K562 (cell line): ENCODE measurements at regions not wholly inside any gene's neighbourhood (a gene's known extent, or its start where the extent isn't known, plus 50 kb on each side); places are given as distances from the start of the nearest gene placed in this dataset.
A peak's percentile ranks its signal among the peaks of the same experiment; 100 is the strongest.

ENCODE experiments used
- ATAC-seq: fragments of 200-7000 bp; cut with Tn5 transposase; 3 replicates; pipeline ENCODE4 v1.9.1; 2020; ENCODE audit warnings: moderate library complexity
- BruUV-seq: library from RNA; stranded (reverse); fragments of 400-500 nt; replicated peaks from 2 replicates; lab custom pipeline; 2021; lab: Mats Ljungman, UMichigan
- CTCF ChIA-PET: fragments of 300-600 bp; formaldehyde crosslinking; extraction: SDS; loops from one replicate; lab custom pipeline; 2021; ENCODE audit warnings: low intra/inter-chr PET ratio; lab: Yijun Ruan, JAX
- POLR2A ChIA-PET: fragments of 300-600, 350-650 bp; sonication (Branson Sonifier 250); formaldehyde crosslinking; extraction: SDS; loops from one replicate; lab custom pipeline; 2021; ENCODE audit warnings: antibody characterized with exemption, inconsistent platforms; lab: Yijun Ruan, JAX
- DNase-seq, 4 experiments: peaks; one replicate each; pipeline versions ENCODE4 v3.0.0 to v3.0.0-alpha.2; 2011 to 2018; ENCODE audit warnings: low spot score in 3 of 4, mixed read lengths in 3 of 4; ENCODE audit errors: extremely low read depth in 1 of 4
- FAIRE-seq: peaks from 2 replicates; lab custom pipeline; 2011; peaks lifted over from hg19 to GRCh38; lab: Jason Lieb, UNC
- H2AFZ ChIP-seq: 2 replicates; pipeline ENCODE4 v1.6.0; 2011; ENCODE audit warnings: low read depth, low read length, control low read depth, inconsistent platforms
- H3K27ac ChIP-seq: fragments of 200-600 bp; 3 replicates; pipeline ENCODE4 v1.8.0; 2011; ENCODE audit warnings: low read depth, mild to moderate bottlenecking, control low read depth, inconsistent platforms, low read length, moderate library complexity, mixed read lengths; ENCODE audit errors: extremely low read depth
- H3K27me3 ChIP-seq, 2 experiments: fragments of 300-600 bp in 1 of 2; 2 replicates in 1 of 2; 3 replicates in 1 of 2; pipeline versions ENCODE4 v1.6.0 to v1.8.0; 2011; ENCODE audit warnings: inconsistent platforms in 2 of 2, low read length in 2 of 2, mild to moderate bottlenecking in 1 of 2, mixed read lengths in 1 of 2, moderate library complexity in 1 of 2; ENCODE audit not compliant: control insufficient read depth in 2 of 2, insufficient read depth in 2 of 2
- H3K36me3 ChIP-seq: fragments of 300-600 bp; 3 replicates; pipeline ENCODE4 v1.8.0; 2011; ENCODE audit warnings: mild to moderate bottlenecking, low read length, inconsistent platforms; ENCODE audit not compliant: control insufficient read depth, insufficient read depth
- H3K4me1 ChIP-seq, 2 experiments: fragments of 200-600 bp in 1 of 2; replicated peaks in 1 of 2; 2 replicates in 1 of 2; 3 replicates in 1 of 2; pipeline versions ENCODE4 v1.5.1 to v1.8.0; 2011; ENCODE audit warnings: inconsistent platforms in 2 of 2, low read length in 2 of 2, mild to moderate bottlenecking in 1 of 2, mixed read lengths in 1 of 2, moderate library complexity in 1 of 2; ENCODE audit not compliant: control insufficient read depth in 2 of 2, insufficient read depth in 2 of 2
- H3K4me2 ChIP-seq: 2 replicates; pipeline ENCODE4 v1.6.1; 2011; ENCODE audit warnings: low read length, control low read depth, inconsistent platforms, mixed read lengths; ENCODE audit not compliant: insufficient read depth
- H3K4me3 ChIP-seq: fragments of 200-600 bp; sonication (generic), shearing (Covaris generic); 2 replicates; pipeline ENCODE4 v1.5.1; 2016; ENCODE audit warnings: control low read depth, inconsistent platforms
- H3K79me2 ChIP-seq: fragments of 200-600 bp; 3 replicates; pipeline ENCODE4 v1.8.0; 2011; ENCODE audit warnings: low read length, inconsistent platforms; ENCODE audit not compliant: control insufficient read depth, insufficient read depth
- H3K9ac ChIP-seq, 2 experiments: 2 replicates each; pipeline versions ENCODE4 v1.6.0 to v1.6.1; 2011; ENCODE audit warnings: low read depth in 2 of 2, low read length in 2 of 2, control low read depth in 1 of 2, inconsistent platforms in 1 of 2, mild to moderate bottlenecking in 1 of 2, mixed read lengths in 1 of 2; ENCODE audit not compliant: insufficient read depth in 1 of 2
- H3K9me1 ChIP-seq: one replicate; pipeline ENCODE4 v1.6.0; 2011; ENCODE audit warnings: inconsistent platforms, mild to moderate bottlenecking, low read length, moderate library complexity; ENCODE audit not compliant: control insufficient read depth, insufficient read depth
- H3K9me3 ChIP-seq: replicated peaks from 2 replicates; pipeline ENCODE4 v1.5.1; 2011; ENCODE audit warnings: low read depth, low read length, inconsistent platforms; ENCODE audit not compliant: control insufficient read depth, insufficient read depth
- H4K20me1 ChIP-seq: replicated peaks from 2 replicates; pipeline ENCODE4 v1.6.1; 2011; ENCODE audit warnings: low read length, inconsistent platforms, mixed read lengths; ENCODE audit not compliant: control insufficient read depth, insufficient read depth
- ATF4 ChIP-seq: fragments of 450-650 bp; formaldehyde crosslinking; IDR thresholded peaks from 2 replicates; pipeline ENCODE4 v1.4.0; 2022; ENCODE audit warnings: mild to moderate bottlenecking, moderate library complexity
- CBX8 ChIP-seq: fragments of 200-600 bp; sonication (generic); IDR thresholded peaks from 2 replicates; pipeline ENCODE4 v1.6.1; 2012; ENCODE audit warnings: borderline replicate concordance, mixed run types, low read depth, mild to moderate bottlenecking, moderate library complexity, mixed read lengths, low read length, control low read depth, inconsistent platforms; ENCODE audit not compliant: poor library complexity, severe bottlenecking; ENCODE audit errors: extremely low read depth
- KAT8 ChIP-seq: fragments of 450-650 bp; IDR thresholded peaks from 2 replicates; pipeline ENCODE4 v1.6.1; 2016; ENCODE audit warnings: low read depth, mild to moderate bottlenecking
- KDM4B ChIP-seq, 2 experiments: fragments of 450-650 bp in 1 of 2; sonication (generic) in 1 of 2; IDR thresholded peaks; 2 replicates each; pipeline ENCODE4 v1.6.1; 2016 to 2017; ENCODE audit warnings: borderline replicate concordance in 2 of 2, antibody characterized with exemption in 1 of 2, low read depth in 1 of 2, mild to moderate bottlenecking in 1 of 2
- LCOR ChIP-seq: sonication (generic); formaldehyde crosslinking; IDR thresholded peaks from 2 replicates; pipeline ENCODE4 v1.8.0; 2022; ENCODE audit warnings: mild to moderate bottlenecking, missing genetic modification reagents
- MXI1 ChIP-seq: IDR thresholded peaks from 2 replicates; pipeline ENCODE4 v1.6.1; 2011; ENCODE audit warnings: low read depth, mild to moderate bottlenecking, improper control_type of control experiment, low read length
- PHB2 ChIP-seq: fragments of 450-650 bp; IDR thresholded peaks from 2 replicates; pipeline ENCODE4 v1.6.1; 2017; ENCODE audit warnings: low read depth
- PTRF ChIP-seq: fragments of 450-650 bp; IDR thresholded peaks from 2 replicates; pipeline ENCODE4 v1.6.1; 2016; ENCODE audit warnings: mild to moderate bottlenecking, missing genetic modification characterization, missing compliant biosample characterization
- SMAD3 ChIP-seq: fragments of 450-650 bp; formaldehyde crosslinking; conservative IDR thresholded peaks from 2 replicates; pipeline ENCODE4 v1.4.0; 2020; ENCODE audit warnings: mild to moderate bottlenecking
- ZFX ChIP-seq: sonication (generic); formaldehyde crosslinking; IDR thresholded peaks from 2 replicates; pipeline ENCODE4 v1.8.0; 2022; ENCODE audit warnings: mild to moderate bottlenecking, missing genetic modification reagents, moderate library complexity
- ZNF274 ChIP-seq: IDR thresholded peaks from 2 replicates; pipeline ENCODE4 v1.6.1; 2011; ENCODE audit warnings: low read depth, mild to moderate bottlenecking, low read length, moderate library complexity, borderline replicate concordance
- ZNF318 ChIP-seq, 2 experiments: fragments of 450-650 bp; IDR thresholded peaks; 2 replicates each; pipeline ENCODE4 v1.6.1; 2016; ENCODE audit warnings: mild to moderate bottlenecking in 2 of 2, borderline replicate concordance in 1 of 2, low read depth in 1 of 2, moderate library complexity in 1 of 2
- WGBS: fragments of 100-300 bp; shearing (Covaris generic); methylation state at CpG from one replicate; pipeline ENCODE4 v1.1.6; 2016; ENCODE audit warnings: low coverage, mixed read lengths; ENCODE audit not compliant: insufficient coverage; ENCODE audit errors: missing lambda C conversion rate; 5-methylcytosine and 5-hydroxymethylcytosine counted together
- in situ Hi-C: fragments of 300-500 bp; cut with MboI; formaldehyde crosslinking; loops from 4 replicates; pipeline ENCODE4 v1.15.0; 2018; ENCODE audit warnings: inconsistent platforms, mixed read lengths
- intact Hi-C: fragments of 100-400 bp; cut with micrococcal nuclease; formaldehyde crosslinking; loops from 2 replicates; pipeline ENCODE4 v1.14.2; 2022

- DNase-seq (peak in 2 of 4 experiments; percentile 12 to 24), FAIRE-seq (peak; percentile 56), ATAC-seq (peak; percentile 81)
- ChIA-PET CTCF (interaction anchor here (0.9 kb wide), 1 partner anchor 92 kb away, joined by 3 read pairs; no protein-coding TSS in a partner anchor), POLR2A (no interaction called here)
- WGBS, result 0% methylated on average over 9 of the region's 9 CpGs
- BruUV-seq, result no TSS peak
- H3K27me3 ChIP-seq, result no peaks in the 10 kb centered on the region
- H3K36me3 ChIP-seq, result no peaks in the 10 kb centered on the region
- in situ Hi-C loops, result loop anchor here (10.0 kb wide), 2 partner anchors 169 to 499 kb away; no protein-coding TSS in a partner anchor
- H2AFZ ChIP-seq, result peak overlapping the region; percentile 79
- H3K4me3 ChIP-seq, result 0 out of 2 replicates have a peak overlapping the region, but pooled peaks have one; percentile 3
- H3K27ac ChIP-seq, result peak overlapping the region; percentile 76
- peaks cover 1% of the 10 kb centered on the region; the same call in 1 of the 2 replicates for H3K9me3 ChIP-seq
- peaks cover 3 to 16% of the 10 kb centered on the region in 2 experiments; a peak in 3 of 5 replicates for H3K4me1 ChIP-seq
- peak overlapping the region; percentile 19 to 43; a peak in 3 of 4 replicates for H3K9ac ChIP-seq
- no peaks in the 10 kb centered on the region for H3K79me2 ChIP-seq
- peak overlapping the region; percentile 70 for H3K4me2 ChIP-seq
- H3K9me1 ChIP-seq, result no peaks in the 10 kb centered on the region
- no peaks in the 10 kb centered on the region for H4K20me1 ChIP-seq
- intact Hi-C loops, result loop anchor here (10.0 kb wide), 2 partner anchors 219 to 1371 kb away; partner anchors contain the start of gene YARS2
- TF ChIP-seq ZNF318 (IDR thresholded peaks at IDR 0.05; ENCODE audit: borderline replicate concordance in 1 of 2, low read depth in 1 of 2) (0 out of 4 replicates have a peak, but pooled peaks of 1 of the 2 experiments have one; percentile 50), ZFX (CRISPR knock-in tag) (no peak), KAT8 (no peak), PHB2 (no peak), SMAD3 (CRISPR knock-in tag) (no peak), KDM4B (IDR thresholded peaks at IDR 0.05; ENCODE audit: borderline replicate concordance in 2 of 2, low read depth in 1 of 2) (no peak), MXI1 (no peak), ZNF274 (no peak), LCOR (no peak), CBX8 (no peak), PTRF (no peak), ATF4 (CRISPR knock-in tag) (no peak)
Observed at GRCh38 chr12:34126239-34126641, 103.9 kb downstream of the ALG10 start.
